ENCODE measurements at regions not wholly inside any gene's neighbourhood (a gene's known extent, or its start where the extent isn't known, plus 50 kb on each side); places are given as distances from the start of the nearest gene placed in this dataset.

- POLR2A ChIA-PET: no interaction called here
- ATAC-seq: no peak
These were observed 199.7 kb downstream of the SPTSSA start for GRCh38 chr14:34262127-34262910.

GRCh38 chr14:34259996-34260395 is 202.0 kb downstream of the SPTSSA start:
- H3K4me3 ChIP-seq (ENCODE audit: low read length): no peak overlapping the region
- CTCF ChIA-PET: no interaction called here

More at GRCh38 chr14:34262127-34262910, 199.7 kb downstream of the SPTSSA start:
- Mint-ChIP-seq H3K4me3 (no peak overlapping the region), H3K36me3 (no peaks in the 10 kb centered on the region), H3K9me3 (no peaks in the 10 kb centered on the region), H3K27ac (no peak overlapping the region), H3K4me1 (no peaks in the 10 kb centered on the region), H3K27me3 (peaks cover 9 to 34% (median 20%) of the 10 kb centered on the region in 5 donors)
- Histone ChIP-seq H3K4me3 (ENCODE audit: low read length) (no peak overlapping the region), H3K4me1 (ENCODE audit: control insufficient read depth in 2 of 2, insufficient read depth in 2 of 2, low read length in 2 of 2) (no peaks in the 10 kb centered on the region), H3K27me3 (ENCODE audit: control insufficient read depth in 2 of 2, insufficient read depth in 2 of 2, low read length in 2 of 2) (no peaks in the 10 kb centered on the region), H3K36me3 (ENCODE audit: control insufficient read depth in 2 of 3, insufficient read depth in 3 of 3, low read length in 3 of 3) (no peaks in the 10 kb centered on the region), H3K27ac (ENCODE audit: low read depth, low read length) (no peak overlapping the region), H3K9me3 (ENCODE audit: control insufficient read depth in 2 of 3, low read length in 3 of 3) (no peaks in the 10 kb centered on the region)
- CTCF ChIA-PET: no interaction called here
- intact Hi-C loops (cut with micrococcal nuclease): no loop called here
- DNase-seq: no peak

GRCh38 chr14:34258318-34258717 is 203.7 kb downstream of the SPTSSA start:
- Mint-ChIP-seq H3K36me3 (no peaks in the 10 kb centered on the region), H3K4me3 (no peak overlapping the region), H3K27me3 (peaks cover 9 to 27% (median 16%) of the 10 kb centered on the region in 5 donors), H3K27ac (no peak overlapping the region), H3K9me3 (no peaks in the 10 kb centered on the region), H3K4me1 (no peaks in the 10 kb centered on the region)
- Histone ChIP-seq H3K4me1 (ENCODE audit: control insufficient read depth in 2 of 2, insufficient read depth in 2 of 2, low read length in 2 of 2) (no peaks in the 10 kb centered on the region), H3K9me3 (ENCODE audit: control insufficient read depth in 2 of 3, low read length in 3 of 3) (no peaks in the 10 kb centered on the region), H3K36me3 (ENCODE audit: control insufficient read depth in 2 of 3, insufficient read depth in 3 of 3, low read length in 3 of 3) (no peaks in the 10 kb centered on the region), H3K27me3 (ENCODE audit: control insufficient read depth in 2 of 2, insufficient read depth in 2 of 2, low read length in 2 of 2) (no peaks in the 10 kb centered on the region), H3K27ac (ENCODE audit: low read depth, low read length) (no peak overlapping the region), H3K4me3 (ENCODE audit: low read length) (no peak overlapping the region)
- ATAC-seq (no peak), DNase-seq (no peak)
- POLR2A ChIA-PET: no interaction called here
- CTCF ChIA-PET: no interaction called here
- intact Hi-C loops (cut with micrococcal nuclease): no loop called here

More at GRCh38 chr14:34259996-34260395, 202.0 kb downstream of the SPTSSA start:
- H3K4me3 Mint-ChIP-seq: no peak overlapping the region
- peaks cover 9 to 35% (median 16%) of the 10 kb centered on the region in 5 donors for H3K27me3 Mint-ChIP-seq
- intact Hi-C loops (cut with micrococcal nuclease): no loop called here
- H3K9me3 Mint-ChIP-seq: no peaks in the 10 kb centered on the region
- H3K27ac ChIP-seq (ENCODE audit: low read depth, low read length): no peak overlapping the region
- H3K4me1 ChIP-seq (ENCODE audit: control insufficient read depth in 2 of 2, insufficient read depth in 2 of 2, low read length in 2 of 2): no peaks in the 10 kb centered on the region
- no peaks in the 10 kb centered on the region for H3K36me3 Mint-ChIP-seq
- ATAC-seq (no peak), DNase-seq (no peak)
- POLR2A ChIA-PET: no interaction called here
- H3K27ac Mint-ChIP-seq: no peak overlapping the region
- no peaks in the 10 kb centered on the region for H3K27me3 ChIP-seq (ENCODE audit: control insufficient read depth in 2 of 2, insufficient read depth in 2 of 2, low read length in 2 of 2)
- no peaks in the 10 kb centered on the region for H3K36me3 ChIP-seq (ENCODE audit: control insufficient read depth in 2 of 3, insufficient read depth in 3 of 3, low read length in 3 of 3)
- H3K9me3 ChIP-seq (ENCODE audit: control insufficient read depth in 2 of 3, low read length in 3 of 3): no peaks in the 10 kb centered on the region
- no peaks in the 10 kb centered on the region for H3K4me1 Mint-ChIP-seq

GRCh38 chr14:34257505-34257904 is 204.5 kb downstream of the SPTSSA start:
- no peak overlapping the region for H3K4me3 Mint-ChIP-seq

GRCh38 chr14:34256223-34256622 is 205.8 kb downstream of the SPTSSA start:
- Histone ChIP-seq H3K4me3 (ENCODE audit: low read length) (no peak overlapping the region), H3K27me3 (ENCODE audit: control insufficient read depth in 2 of 2, insufficient read depth in 2 of 2, low read length in 2 of 2) (no peaks in the 10 kb centered on the region), H3K36me3 (ENCODE audit: control insufficient read depth in 2 of 3, insufficient read depth in 3 of 3, low read length in 3 of 3) (no peaks in the 10 kb centered on the region), H3K4me1 (ENCODE audit: control insufficient read depth in 2 of 2, insufficient read depth in 2 of 2, low read length in 2 of 2) (no peaks in the 10 kb centered on the region), H3K9me3 (ENCODE audit: control insufficient read depth in 2 of 3, low read length in 3 of 3) (no peaks in the 10 kb centered on the region), H3K27ac (ENCODE audit: low read depth, low read length) (no peak overlapping the region)
- ATAC-seq (no peak), DNase-seq (no peak)
- H3K4me1 Mint-ChIP-seq: no peaks in the 10 kb centered on the region
- no peak overlapping the region for H3K4me3 Mint-ChIP-seq
- ChIA-PET CTCF (no interaction called here), POLR2A (no interaction called here)
- H3K36me3 Mint-ChIP-seq: no peaks in the 10 kb centered on the region
- H3K27ac Mint-ChIP-seq: no peak overlapping the region
- H3K9me3 Mint-ChIP-seq: no peaks in the 10 kb centered on the region
- intact Hi-C loops (cut with micrococcal nuclease): no loop called here
- H3K27me3 Mint-ChIP-seq: peaks cover 10 to 22% (median 11%) of the 10 kb centered on the region in 5 donors

More at GRCh38 chr14:34257505-34257904, 204.5 kb downstream of the SPTSSA start:
- no peaks in the 10 kb centered on the region for H3K4me1 ChIP-seq (ENCODE audit: control insufficient read depth in 2 of 2, insufficient read depth in 2 of 2, low read length in 2 of 2)
- Mint-ChIP-seq H3K4me1 (no peaks in the 10 kb centered on the region), H3K27me3 (peaks cover 9 to 27% (median 14%) of the 10 kb centered on the region in 5 donors), H3K27ac (no peak overlapping the region), H3K9me3 (no peaks in the 10 kb centered on the region), H3K36me3 (no peaks in the 10 kb centered on the region)
- H3K27ac ChIP-seq (ENCODE audit: low read depth, low read length): no peak overlapping the region
- no peaks in the 10 kb centered on the region for H3K27me3 ChIP-seq (ENCODE audit: control insufficient read depth in 2 of 2, insufficient read depth in 2 of 2, low read length in 2 of 2)
- CTCF ChIA-PET: no interaction called here
- DNase-seq (no peak), ATAC-seq (no peak)
- POLR2A ChIA-PET: no interaction called here
- no peaks in the 10 kb centered on the region for H3K9me3 ChIP-seq (ENCODE audit: control insufficient read depth in 2 of 3, low read length in 3 of 3)
- no peaks in the 10 kb centered on the region for H3K36me3 ChIP-seq (ENCODE audit: control insufficient read depth in 2 of 3, insufficient read depth in 3 of 3, low read length in 3 of 3)
- no peak overlapping the region for H3K4me3 ChIP-seq (ENCODE audit: low read length)
- intact Hi-C loops (cut with micrococcal nuclease): no loop called here

GRCh38 chr14:34254571-34254970 is 207.5 kb downstream of the SPTSSA start:
- Mint-ChIP-seq H3K27me3 (peaks cover 4 to 24% (median 11%) of the 10 kb centered on the region in 5 donors), H3K4me3 (no peak overlapping the region), H3K4me1 (no peaks in the 10 kb centered on the region), H3K27ac (no peak overlapping the region), H3K36me3 (no peaks in the 10 kb centered on the region), H3K9me3 (no peaks in the 10 kb centered on the region)
- ChIA-PET CTCF (no interaction called here), POLR2A (no interaction called here)
- no peaks in the 10 kb centered on the region for H3K9me3 ChIP-seq (ENCODE audit: control insufficient read depth in 2 of 3, low read length in 3 of 3)
- H3K4me3 ChIP-seq (ENCODE audit: low read length): no peak overlapping the region
- no peaks in the 10 kb centered on the region for H3K4me1 ChIP-seq (ENCODE audit: control insufficient read depth in 2 of 2, insufficient read depth in 2 of 2, low read length in 2 of 2)
- no peaks in the 10 kb centered on the region for H3K36me3 ChIP-seq (ENCODE audit: control insufficient read depth in 2 of 3, insufficient read depth in 3 of 3, low read length in 3 of 3)
- no peaks in the 10 kb centered on the region for H3K27me3 ChIP-seq (ENCODE audit: control insufficient read depth in 2 of 2, insufficient read depth in 2 of 2, low read length in 2 of 2)
- no peak overlapping the region for H3K27ac ChIP-seq (ENCODE audit: low read depth, low read length)
- ATAC-seq: no peak
- intact Hi-C loops (cut with micrococcal nuclease): no loop called here
- DNase-seq: no peak

GRCh38 chr14:34254031-34254430 is 208.0 kb downstream of the SPTSSA start:
- no peak overlapping the region for H3K27ac ChIP-seq (ENCODE audit: low read depth, low read length)
- no peaks in the 10 kb centered on the region for H3K4me1 ChIP-seq (ENCODE audit: control insufficient read depth in 2 of 2, insufficient read depth in 2 of 2, low read length in 2 of 2)
- Mint-ChIP-seq H3K4me3 (no peak overlapping the region), H3K9me3 (no peaks in the 10 kb centered on the region), H3K4me1 (no peaks in the 10 kb centered on the region), H3K36me3 (no peaks in the 10 kb centered on the region), H3K27ac (no peak overlapping the region), H3K27me3 (peaks cover 4 to 22% (median 10%) of the 10 kb centered on the region in 5 donors)
- H3K4me3 ChIP-seq (ENCODE audit: low read length): no peak overlapping the region
- intact Hi-C loops (cut with micrococcal nuclease): no loop called here
- POLR2A ChIA-PET: no interaction called here
- CTCF ChIA-PET: no interaction called here
- no peaks in the 10 kb centered on the region for H3K9me3 ChIP-seq (ENCODE audit: control insufficient read depth in 2 of 3, low read length in 3 of 3)
- DNase-seq (no peak), ATAC-seq (no peak)
- no peaks in the 10 kb centered on the region for H3K36me3 ChIP-seq (ENCODE audit: control insufficient read depth in 2 of 3, insufficient read depth in 3 of 3, low read length in 3 of 3)
- no peaks in the 10 kb centered on the region for H3K27me3 ChIP-seq (ENCODE audit: control insufficient read depth in 2 of 2, insufficient read depth in 2 of 2, low read length in 2 of 2)
